GM12878 (cell line): ENCODE measurements at regions not wholly inside any gene's neighbourhood (a gene's known extent, or its start where the extent isn't known, plus 50 kb on each side); places are given as distances from the start of the nearest gene placed in this dataset.

Source experiments
- ATAC-seq: fragments of 200-7000 bp; cut with Tn5 transposase; 3 replicates; pipeline ENCODE4 v1.9.1; 2020; ENCODE audit warnings: mild to moderate bottlenecking, moderate library complexity
- BruUV-seq: library from RNA; stranded (reverse); fragments of 400-500 nt; replicated peaks from 2 replicates; lab custom pipeline; 2021; lab: Mats Ljungman, UMichigan
- CTCF ChIA-PET: fragments of 300-600 bp; sonication (Branson Sonifier 250); formaldehyde crosslinking; extraction: SDS; loops from one replicate; lab custom pipeline; 2021; ENCODE audit warnings: inconsistent platforms; lab: Yijun Ruan, JAX
- POLR2A ChIA-PET: fragments of 350-600 bp; formaldehyde crosslinking; extraction: SDS; loops from one replicate; lab custom pipeline; 2021; ENCODE audit warnings: inconsistent platforms; lab: Charles Lee
- RAD21 ChIA-PET: fragments of 300-600 bp; sonication (Branson Sonifier 250); formaldehyde crosslinking; loops from one replicate; lab custom pipeline; 2023; ENCODE audit warnings: antibody characterized with exemption; ENCODE audit not compliant: unreplicated experiment; lab: Charles Lee
- SMC1A ChIA-PET: fragments of 300-600 bp; sonication (Branson Sonifier 250); formaldehyde crosslinking; loops from one replicate; lab custom pipeline; 2023; ENCODE audit not compliant: unreplicated experiment, uncharacterized antibody; lab: Charles Lee
- DNase-seq: peaks from one replicate; pipeline ENCODE4 v3.0.0-alpha.2; 2011; ENCODE audit warnings: low read depth, low spot score
- FAIRE-seq: peaks from 3 replicates; lab custom pipeline; 2011; peaks lifted over from hg19 to GRCh38; lab: Jason Lieb, UNC
- H2AFZ ChIP-seq: 2 replicates; pipeline ENCODE4 v1.6.0; 2011; ENCODE audit warnings: low read depth, low read length, control low read depth; ENCODE audit not compliant: control insufficient read depth
- H3K27ac ChIP-seq: 2 replicates; pipeline ENCODE4 v1.5.1; 2011; ENCODE audit warnings: control low read depth; ENCODE audit not compliant: control insufficient read depth, insufficient read depth
- H3K27me3 ChIP-seq, 2 experiments: replicated peaks in 1 of 2; 2 replicates each; pipeline versions ENCODE4 v1.6.0 to v1.6.1; 2011; ENCODE audit warnings: low read length in 1 of 2; ENCODE audit not compliant: control insufficient read depth in 2 of 2, insufficient read depth in 2 of 2
- H3K36me3 ChIP-seq, 2 experiments: 2 replicates each; pipeline ENCODE4 v1.5.1; 2011; ENCODE audit warnings: low read length in 1 of 2; ENCODE audit not compliant: control insufficient read depth in 2 of 2, insufficient read depth in 2 of 2
- H3K4me1 ChIP-seq: 2 replicates; pipeline ENCODE4 v1.6.1; 2011; ENCODE audit warnings: mild to moderate bottlenecking, low read length, moderate library complexity, mixed read lengths; ENCODE audit not compliant: control insufficient read depth, insufficient read depth
- H3K4me2 ChIP-seq: 2 replicates; pipeline ENCODE4 v1.6.0; 2011; ENCODE audit warnings: control low read depth; ENCODE audit not compliant: control insufficient read depth, insufficient read depth
- H3K4me3 ChIP-seq: fragments of 200-600 bp; sonication (generic); 2 replicates; pipeline ENCODE4 v1.5.1; 2016
- H3K79me2 ChIP-seq: 2 replicates; pipeline ENCODE4 v1.6.0; 2011; ENCODE audit warnings: low read length; ENCODE audit not compliant: control insufficient read depth, insufficient read depth
- H3K9ac ChIP-seq: 2 replicates; pipeline ENCODE4 v1.8.0; 2011; ENCODE audit warnings: low read length, control low read depth, mixed read lengths; ENCODE audit not compliant: control insufficient read depth, insufficient read depth
- H3K9me3 ChIP-seq: replicated peaks from 3 replicates; pipeline ENCODE4 v1.5.1; 2011; ENCODE audit warnings: mild to moderate bottlenecking, low read length; ENCODE audit not compliant: control insufficient read depth, insufficient read depth
- H4K20me1 ChIP-seq: 2 replicates; pipeline ENCODE4 v1.6.0; 2011; ENCODE audit not compliant: control insufficient read depth, insufficient read depth
- EP300 ChIP-seq, 2 experiments: fragments of 150-350 bp in 1 of 2; IDR thresholded peaks; 2 replicates each; pipeline ENCODE4 v1.6.1; 2011 to 2012; ENCODE audit warnings: low read depth in 2 of 2, low read length in 2 of 2, borderline replicate concordance in 1 of 2, improper control_type of control experiment in 1 of 2, inconsistent platforms in 1 of 2; ENCODE audit not compliant: control insufficient read depth in 1 of 2
- MYC ChIP-seq: IDR thresholded peaks from 2 replicates; pipeline ENCODE4 v1.6.1; 2011; ENCODE audit warnings: mild to moderate bottlenecking, low read length, moderate library complexity, inconsistent platforms; ENCODE audit not compliant: insufficient read depth, insufficient replicate concordance, insufficient read length, severe bottlenecking
- NFIC ChIP-seq: IDR thresholded peaks from 2 replicates; pipeline ENCODE4 v1.6.1; 2012; ENCODE audit warnings: low read depth, mild to moderate bottlenecking, inconsistent platforms, low read length, moderate library complexity
- PAX5 ChIP-seq: IDR thresholded peaks from 2 replicates; pipeline ENCODE4 v1.6.1; 2011; ENCODE audit warnings: low read depth, low read length, borderline replicate concordance
- SMAD5 ChIP-seq: IDR thresholded peaks from 2 replicates; pipeline ENCODE4 v1.6.1; 2016; ENCODE audit warnings: antibody characterized with exemption, low read depth
- WGBS: methylation state at CpG from one replicate; pipeline ENCODE4 v1.1.6; 2016; ENCODE audit warnings: low lambda C conversion rate; ENCODE audit not compliant: insufficient replicate concordance, insufficient coverage; ENCODE audit errors: missing lambda C conversion rate; 5-methylcytosine and 5-hydroxymethylcytosine counted together
- in situ Hi-C: fragments of 300-500 bp; cut with MboI; formaldehyde crosslinking; loops from 9 replicates; pipeline ENCODE4 v1.14.3; 2018; ENCODE audit warnings: mixed read lengths
- intact Hi-C: fragments of 100-400 bp; cut with micrococcal nuclease; formaldehyde crosslinking; loops from one replicate; pipeline ENCODE4 v1.14.2; 2022; ENCODE audit not compliant: unreplicated experiment
- TF ChIP-seq, protein P1 (sequence below): fragments of 450-650 bp; IDR thresholded peaks from 2 replicates; pipeline ENCODE4 v1.6.1; 2017; ENCODE audit warnings: antibody characterized with exemption, mild to moderate bottlenecking, moderate library complexity

DNA sequence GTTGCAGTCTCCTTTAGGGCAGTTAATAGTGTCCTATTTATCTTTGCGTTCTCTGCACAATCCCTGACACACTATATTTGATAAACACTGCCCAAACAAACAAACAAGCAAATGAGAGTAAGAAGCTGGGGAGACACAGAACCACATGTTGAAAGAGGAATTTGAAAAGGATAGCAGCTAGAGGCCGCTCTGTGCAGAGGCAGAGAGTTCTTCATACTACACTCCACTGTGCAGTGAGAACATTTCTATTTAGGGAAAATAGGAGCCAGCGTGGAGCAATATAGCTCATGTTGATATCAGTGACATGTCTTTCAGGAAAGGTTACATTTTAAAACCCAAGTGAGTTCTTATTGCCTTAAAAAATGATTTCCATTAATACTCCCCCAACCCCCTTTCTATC is 140.3 kb upstream of the SEL1L start (continued):
- TF ChIP-seq EP300 (IDR thresholded peaks at IDR 0.05; ENCODE audit: borderline replicate concordance in 1 of 2, control insufficient read depth in 1 of 2, low read depth in 2 of 2, low read length in 2 of 2) (no peak), MYC (no peak)

DNA sequence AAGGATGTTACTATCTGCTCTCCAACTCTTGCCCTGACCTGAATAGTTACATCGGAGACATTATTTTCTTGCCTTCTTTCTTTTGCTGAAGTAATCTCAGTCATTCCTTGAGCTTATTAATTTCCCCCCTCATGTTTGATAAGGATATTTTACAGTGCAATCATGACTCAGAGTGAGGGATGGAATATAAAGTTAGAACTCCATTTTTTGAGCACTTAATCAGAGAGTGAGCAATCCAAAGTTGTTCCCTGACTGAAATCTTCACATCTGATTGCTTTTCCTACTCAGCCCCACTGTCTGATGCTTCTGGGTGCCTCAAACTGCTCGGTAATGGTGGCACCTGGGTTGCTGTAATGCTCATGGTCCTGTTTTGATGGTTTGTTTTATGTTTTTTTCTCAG is 142.7 kb upstream of the SEL1L start:
- WGBS = 24% methylated on average over 2 of the region's 2 CpGs
- Histone ChIP-seq H3K4me2 (no peak overlapping the region), H3K79me2 (no peaks in the 10 kb centered on the region), H4K20me1 (no peaks in the 10 kb centered on the region), H2AFZ (no peak overlapping the region), H3K27me3 (no peaks in the 10 kb centered on the region), H3K4me1 (no peaks in the 10 kb centered on the region), H3K4me3 (no peak overlapping the region)
- ChIA-PET CTCF (no interaction called here), SMC1A (no interaction called here), RAD21 (no interaction called here)
- FAIRE-seq (no peak), DNase-seq (no peak), ATAC-seq (no peak)
- no TSS peak for BruUV-seq
- intact Hi-C loops (no loop called here), in situ Hi-C loops (no loop called here)
- TF ChIP-seq SMAD5 = no peak
- TF ChIP-seq, protein P1, sequence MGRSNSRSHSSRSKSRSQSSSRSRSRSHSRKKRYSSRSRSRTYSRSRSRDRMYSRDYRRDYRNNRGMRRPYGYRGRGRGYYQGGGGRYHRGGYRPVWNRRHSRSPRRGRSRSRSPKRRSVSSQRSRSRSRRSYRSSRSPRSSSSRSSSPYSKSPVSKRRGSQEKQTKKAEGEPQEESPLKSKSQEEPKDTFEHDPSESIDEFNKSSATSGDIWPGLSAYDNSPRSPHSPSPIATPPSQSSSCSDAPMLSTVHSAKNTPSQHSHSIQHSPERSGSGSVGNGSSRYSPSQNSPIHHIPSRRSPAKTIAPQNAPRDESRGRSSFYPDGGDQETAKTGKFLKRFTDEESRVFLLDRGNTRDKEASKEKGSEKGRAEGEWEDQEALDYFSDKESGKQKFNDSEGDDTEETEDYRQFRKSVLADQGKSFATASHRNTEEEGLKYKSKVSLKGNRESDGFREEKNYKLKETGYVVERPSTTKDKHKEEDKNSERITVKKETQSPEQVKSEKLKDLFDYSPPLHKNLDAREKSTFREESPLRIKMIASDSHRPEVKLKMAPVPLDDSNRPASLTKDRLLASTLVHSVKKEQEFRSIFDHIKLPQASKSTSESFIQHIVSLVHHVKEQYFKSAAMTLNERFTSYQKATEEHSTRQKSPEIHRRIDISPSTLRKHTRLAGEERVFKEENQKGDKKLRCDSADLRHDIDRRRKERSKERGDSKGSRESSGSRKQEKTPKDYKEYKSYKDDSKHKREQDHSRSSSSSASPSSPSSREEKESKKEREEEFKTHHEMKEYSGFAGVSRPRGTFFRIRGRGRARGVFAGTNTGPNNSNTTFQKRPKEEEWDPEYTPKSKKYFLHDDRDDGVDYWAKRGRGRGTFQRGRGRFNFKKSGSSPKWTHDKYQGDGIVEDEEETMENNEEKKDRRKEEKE = no peak
- no peak for TF ChIP-seq NFIC
- TF ChIP-seq PAX5 = no peak
- TF ChIP-seq, all 136 proteins: peak for 0
- Histone ChIP-seq H3K36me3 (no peaks in the 10 kb centered on the region), H3K9me3 (no peaks in the 10 kb centered on the region), H3K27ac (no peak overlapping the region), H3K9ac (no peak overlapping the region)
- POLR2A ChIA-PET = no interaction called here
